Gastrocnemius medialis (tissue), 4 donors: ENCODE measurements at regions not wholly inside any gene's neighbourhood (a gene's known extent, or its start where the extent isn't known, plus 50 kb on each side); places are given as distances from the start of the nearest gene placed in this dataset.

Experiments
- ATAC-seq, 2 donors: fragments of 150-250 bp; one replicate each; pipeline ENCODE4 v1.9.1; 2016
- DNase-seq, 2 donors: peaks; one replicate each; pipeline ENCODE4 v3.0.0-alpha.2; 2019
- H3K27ac ChIP-seq, 4 donors: fragments of 200-600 bp; sonication (generic); 1 replicate in 1 of 4; 2 replicates in 3 of 4; pipeline ENCODE4 v1.5.1; 2016 to 2018; ENCODE audit warnings: mild to moderate bottlenecking in 2 of 4, moderate library complexity in 1 of 4
- H3K27me3 ChIP-seq, 3 donors: fragments of 200-600 bp; sonication (generic) in 2 of 3; 1 replicate in 1 of 3; 2 replicates in 2 of 3; pipeline versions ENCODE4 v1.5.1 to v1.6.0; 2016 to 2019; ENCODE audit warnings: mild to moderate bottlenecking in 1 of 3, moderate library complexity in 1 of 3
- H3K36me3 ChIP-seq, 2 donors: fragments of 200-600 bp; sonication (generic) in 1 of 2; one replicate each; pipeline ENCODE4 v1.5.1; 2017 to 2018
- H3K4me1 ChIP-seq, 2 donors: fragments of 200-600 bp; sonication (generic) in 1 of 2; one replicate each; pipeline ENCODE4 v1.5.1; 2016 to 2017; ENCODE audit warnings: mild to moderate bottlenecking in 2 of 2
- H3K4me3 ChIP-seq, 4 donors: fragments of 200-600 bp; sonication (generic) in 3 of 4; 1 replicate in 1 of 4; 2 replicates in 3 of 4; pipeline ENCODE4 v1.5.1; 2016 to 2019; ENCODE audit warnings: mild to moderate bottlenecking in 2 of 4
- H3K9me3 ChIP-seq, 3 donors: fragments of 200-600 bp; sonication (generic) in 2 of 3; 1 replicate in 1 of 3; 2 replicates in 2 of 3; pipeline ENCODE4 v1.5.1; 2016 to 2019
- POLR2A ChIP-seq, 2 donors: fragments of 450-650 bp; IDR thresholded peaks; one replicate each; pipeline ENCODE4 v1.6.1; 2017; ENCODE audit warnings: antibody characterized with exemption in 2 of 2, mild to moderate bottlenecking in 2 of 2, moderate library complexity in 2 of 2
- in situ Hi-C, 4 donors: fragments of 200-750 bp; cut with MboI; loops; one replicate each; pipeline versions ENCODE4 v1.15.0 to v1.8.0; 2017; ENCODE audit warnings: low sequenced_read_pairs in 4 of 4
- intact Hi-C: fragments of 100-400 bp; cut with DNase I; formaldehyde crosslinking; loops from one replicate; pipeline ENCODE4 v1.15.1; 2023; ENCODE audit warnings: low total_unique reads
- TF ChIP-seq, protein P1 (sequence below), 5 experiments: fragments of 450-650 bp in 3 of 5; fragments of 200-600 bp in 2 of 5; sonication (generic) in 2 of 5; IDR thresholded peaks in 4 of 5; conservative IDR thresholded peaks in 1 of 5; 1 replicate in 4 of 5; 2 replicates in 1 of 5; pipeline ENCODE4 v1.5.1; 2016 to 2019; ENCODE audit warnings: antibody characterized with exemption in 5 of 5, mild to moderate bottlenecking in 3 of 5, moderate library complexity in 3 of 5

DNA sequence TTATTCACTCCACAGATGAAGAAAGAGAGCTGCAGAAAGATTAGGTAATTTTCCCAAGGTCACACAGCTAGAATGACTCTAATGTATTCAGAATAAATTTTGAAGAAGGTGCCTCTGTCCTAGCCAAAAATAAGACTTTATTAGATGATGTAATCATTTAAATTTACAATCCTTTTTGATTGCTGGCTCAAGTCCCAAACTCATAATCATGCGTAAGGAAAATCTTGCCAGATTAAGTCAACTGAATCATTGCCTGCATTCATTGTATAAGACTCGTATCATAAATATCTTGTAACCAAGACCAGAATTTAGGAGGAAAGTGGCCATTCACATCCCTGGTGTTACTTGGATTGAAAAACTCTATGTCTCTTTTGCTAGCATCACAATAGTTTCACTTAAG lies 53.1 kb upstream of the STK39 start:
- Histone ChIP-seq H3K27ac (no peak overlapping the region), H3K9me3 (peaks cover 0 to under 1% (median 0%) of the 10 kb centered on the region in 3 donors), H3K27me3 (no peaks in the 10 kb centered on the region), H3K36me3 (no peaks in the 10 kb centered on the region), H3K4me1 (no peaks in the 10 kb centered on the region), H3K4me3 (no peak overlapping the region)
- DNase-seq (no peak), ATAC-seq (no peak)
- intact Hi-C loops: no loop called here
- TF ChIP-seq, protein P1, sequence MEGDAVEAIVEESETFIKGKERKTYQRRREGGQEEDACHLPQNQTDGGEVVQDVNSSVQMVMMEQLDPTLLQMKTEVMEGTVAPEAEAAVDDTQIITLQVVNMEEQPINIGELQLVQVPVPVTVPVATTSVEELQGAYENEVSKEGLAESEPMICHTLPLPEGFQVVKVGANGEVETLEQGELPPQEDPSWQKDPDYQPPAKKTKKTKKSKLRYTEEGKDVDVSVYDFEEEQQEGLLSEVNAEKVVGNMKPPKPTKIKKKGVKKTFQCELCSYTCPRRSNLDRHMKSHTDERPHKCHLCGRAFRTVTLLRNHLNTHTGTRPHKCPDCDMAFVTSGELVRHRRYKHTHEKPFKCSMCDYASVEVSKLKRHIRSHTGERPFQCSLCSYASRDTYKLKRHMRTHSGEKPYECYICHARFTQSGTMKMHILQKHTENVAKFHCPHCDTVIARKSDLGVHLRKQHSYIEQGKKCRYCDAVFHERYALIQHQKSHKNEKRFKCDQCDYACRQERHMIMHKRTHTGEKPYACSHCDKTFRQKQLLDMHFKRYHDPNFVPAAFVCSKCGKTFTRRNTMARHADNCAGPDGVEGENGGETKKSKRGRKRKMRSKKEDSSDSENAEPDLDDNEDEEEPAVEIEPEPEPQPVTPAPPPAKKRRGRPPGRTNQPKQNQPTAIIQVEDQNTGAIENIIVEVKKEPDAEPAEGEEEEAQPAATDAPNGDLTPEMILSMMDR (IDR thresholded peaks at IDR 0.05 in 4 of 5, conservative IDR thresholded peaks at IDR 0.05 in 1 of 5): no peak
- no peak for TF ChIP-seq POLR2A (IDR thresholded peaks at IDR 0.05)
- in situ Hi-C loops: no loop called here

- Histone ChIP-seq H3K9me3 (peaks cover 0 to 9% (median 0%) of the 10 kb centered on the region in 3 donors), H3K36me3 (no peaks in the 10 kb centered on the region), H3K27me3 (no peaks in the 10 kb centered on the region), H3K27ac (no peak overlapping the region), H3K4me3 (no peak overlapping the region), H3K4me1 (no peaks in the 10 kb centered on the region)
- in situ Hi-C loops: no loop called here
- ATAC-seq (no peak), DNase-seq (no peak)
- TF ChIP-seq POLR2A (IDR thresholded peaks at IDR 0.05): no peak
- TF ChIP-seq, protein P1 (IDR thresholded peaks at IDR 0.05 in 4 of 5, conservative IDR thresholded peaks at IDR 0.05 in 1 of 5): no peak
- intact Hi-C loops: no loop called here
Observed at GRCh38 chr2:168304024-168304681, 56.8 kb upstream of the STK39 start.

GRCh38 chr2:168307379-168307778 lies 60.0 kb upstream of the STK39 start:
- H3K4me1 ChIP-seq: no peaks in the 10 kb centered on the region
- no peaks in the 10 kb centered on the region for H3K36me3 ChIP-seq
- H3K4me3 ChIP-seq: no peak overlapping the region
- H3K27ac ChIP-seq: no peak overlapping the region
- H3K9me3 ChIP-seq: peaks cover 0 to 9% (median 0%) of the 10 kb centered on the region in 3 donors
- TF ChIP-seq POLR2A (IDR thresholded peaks at IDR 0.05): no peak
- TF ChIP-seq, protein P1 (IDR thresholded peaks at IDR 0.05 in 4 of 5, conservative IDR thresholded peaks at IDR 0.05 in 1 of 5): no peak
- intact Hi-C loops: no loop called here
- in situ Hi-C loops: no loop called here
- no peaks in the 10 kb centered on the region for H3K27me3 ChIP-seq
- no peak for DNase-seq
- ATAC-seq: no peak

- Histone ChIP-seq H3K4me3 (no peak overlapping the region), H3K36me3 (no peaks in the 10 kb centered on the region), H3K9me3 (peaks cover 0 to 7% (median 0%) of the 10 kb centered on the region in 3 donors), H3K27ac (no peak overlapping the region), H3K27me3 (no peaks in the 10 kb centered on the region), H3K4me1 (no peaks in the 10 kb centered on the region)
- no peak for ATAC-seq
- intact Hi-C loops (no loop called here), in situ Hi-C loops (no loop called here)
- no peak for DNase-seq
- no peak for TF ChIP-seq POLR2A (IDR thresholded peaks at IDR 0.05)
- TF ChIP-seq, protein P1 (IDR thresholded peaks at IDR 0.05 in 4 of 5, conservative IDR thresholded peaks at IDR 0.05 in 1 of 5): no peak
Observed at GRCh38 chr2:168310580-168310979, 63.2 kb upstream of the STK39 start.
